Ishikawa (cell line): ENCODE measurements at regions not wholly inside any gene's neighbourhood (a gene's known extent, or its start where the extent isn't known, plus 50 kb on each side); places are given as distances from the start of the nearest gene placed in this dataset.

ENCODE experiments used
- CEBPB ChIP-seq: IDR thresholded peaks from 2 replicates; pipeline ENCODE4 v1.6.1; 2012
- CREB1 ChIP-seq: IDR thresholded peaks from 2 replicates; pipeline ENCODE4 v1.6.1; 2012; ENCODE audit warnings: low read depth
- EGR1 ChIP-seq: IDR thresholded peaks from 2 replicates; pipeline ENCODE4 v1.6.1; 2012
- EP300 ChIP-seq: IDR thresholded peaks from 2 replicates; pipeline ENCODE4 v1.6.1; 2012; ENCODE audit warnings: borderline replicate concordance
- FOXM1 ChIP-seq: IDR thresholded peaks from 2 replicates; pipeline ENCODE4 v1.6.1; 2012; ENCODE audit warnings: low read depth, borderline replicate concordance
- NFIC ChIP-seq: IDR thresholded peaks from 2 replicates; pipeline ENCODE4 v1.6.1; 2012
- RAD21 ChIP-seq: IDR thresholded peaks from 2 replicates; pipeline ENCODE4 v1.6.1; 2012; ENCODE audit warnings: low read depth
- REST ChIP-seq: IDR thresholded peaks from 2 replicates; pipeline ENCODE4 v1.6.1; 2012; ENCODE audit warnings: low read depth, mild to moderate bottlenecking
- TAF1 ChIP-seq: IDR thresholded peaks from 2 replicates; pipeline ENCODE4 v1.6.1; 2012; ENCODE audit warnings: low read depth, mild to moderate bottlenecking
- TCF12 ChIP-seq: IDR thresholded peaks from 2 replicates; pipeline ENCODE4 v1.6.1; 2012; ENCODE audit warnings: low read depth
- TEAD4 ChIP-seq: IDR thresholded peaks from 2 replicates; pipeline ENCODE4 v1.6.1; 2012
- YY1 ChIP-seq: IDR thresholded peaks from 2 replicates; pipeline ENCODE4 v1.6.1; 2012; ENCODE audit warnings: low read depth
- ZBTB7A ChIP-seq: IDR thresholded peaks from 2 replicates; pipeline ENCODE4 v1.6.1; 2012; ENCODE audit warnings: low read depth
- TF ChIP-seq, protein P1 (sequence below): IDR thresholded peaks from 2 replicates; pipeline ENCODE4 v1.6.1; 2012
- TF ChIP-seq, protein P2 (sequence below): IDR thresholded peaks from 2 replicates; pipeline ENCODE4 v1.6.1; 2012

DNA sequence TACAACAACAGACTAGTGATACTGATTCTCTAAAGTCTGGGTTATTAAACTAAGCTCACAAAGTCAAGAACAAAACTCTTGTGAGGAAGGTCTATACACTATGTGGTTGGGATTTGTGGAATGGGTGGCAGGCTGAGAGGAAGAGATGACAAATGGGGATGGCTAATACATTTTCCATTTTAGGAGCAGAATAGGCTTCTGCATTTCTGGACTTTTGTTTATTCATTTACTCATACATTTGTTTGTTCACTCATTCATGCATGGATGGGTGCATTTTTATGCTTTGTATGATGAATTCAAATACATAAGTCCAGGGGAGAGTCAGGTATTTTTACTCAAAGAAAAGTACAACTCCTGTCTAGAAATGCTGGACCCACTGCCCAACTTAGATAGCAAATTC is 637.4 kb upstream of the CDH2 start:
- TF ChIP-seq, protein P1, sequence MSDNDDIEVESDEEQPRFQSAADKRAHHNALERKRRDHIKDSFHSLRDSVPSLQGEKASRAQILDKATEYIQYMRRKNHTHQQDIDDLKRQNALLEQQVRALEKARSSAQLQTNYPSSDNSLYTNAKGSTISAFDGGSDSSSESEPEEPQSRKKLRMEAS, result no peak
- no peak for TF ChIP-seq TEAD4
- no peak for TF ChIP-seq YY1
- no peak for TF ChIP-seq ZBTB7A
- no peak for TF ChIP-seq TAF1
- TF ChIP-seq, protein P2, sequence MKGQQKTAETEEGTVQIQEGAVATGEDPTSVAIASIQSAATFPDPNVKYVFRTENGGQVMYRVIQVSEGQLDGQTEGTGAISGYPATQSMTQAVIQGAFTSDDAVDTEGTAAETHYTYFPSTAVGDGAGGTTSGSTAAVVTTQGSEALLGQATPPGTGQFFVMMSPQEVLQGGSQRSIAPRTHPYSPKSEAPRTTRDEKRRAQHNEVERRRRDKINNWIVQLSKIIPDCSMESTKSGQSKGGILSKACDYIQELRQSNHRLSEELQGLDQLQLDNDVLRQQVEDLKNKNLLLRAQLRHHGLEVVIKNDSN, result no peak
- TF ChIP-seq FOXM1, result no peak
- no peak for TF ChIP-seq REST
- no peak for TF ChIP-seq NFIC
- no peak for TF ChIP-seq EGR1
- TF ChIP-seq CEBPB, result no peak
- no peak for TF ChIP-seq CREB1
- no peak for TF ChIP-seq TCF12
- no peak for TF ChIP-seq EP300
- no peak for TF ChIP-seq RAD21

DNA sequence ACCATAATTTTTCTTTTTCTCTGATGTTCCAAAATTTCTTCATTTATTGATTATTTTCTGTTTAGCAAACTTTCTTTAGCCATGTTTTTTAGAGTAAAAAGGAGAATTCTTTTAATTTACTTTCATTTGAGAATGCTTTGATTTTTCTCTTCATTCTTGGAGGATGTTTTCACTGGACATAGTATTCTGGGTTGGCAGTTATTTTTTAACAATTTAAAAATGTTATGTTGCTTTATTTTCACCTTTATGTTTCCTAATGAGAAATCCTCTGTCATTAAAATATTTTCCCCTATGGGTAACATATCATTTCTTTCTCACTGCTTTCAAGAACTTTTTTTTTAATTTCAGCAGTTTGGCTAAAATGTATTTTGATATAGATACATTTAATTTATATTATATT is 631.4 kb upstream of the CDH2 start:
- TF ChIP-seq, protein P2, result no peak
- no peak for TF ChIP-seq TAF1
- no peak for TF ChIP-seq NFIC
- TF ChIP-seq EGR1, result no peak
- TF ChIP-seq CREB1, result no peak
- TF ChIP-seq, protein P1, result no peak
- no peak for TF ChIP-seq ZBTB7A
- no peak for TF ChIP-seq TEAD4
- no peak for TF ChIP-seq RAD21
- TF ChIP-seq YY1, result no peak
- TF ChIP-seq CEBPB, result no peak
- no peak for TF ChIP-seq REST
- no peak for TF ChIP-seq FOXM1
- no peak for TF ChIP-seq TCF12
- no peak for TF ChIP-seq EP300

GRCh38 chr18:28805491-28805890 is 628.6 kb upstream of the CDH2 start:
- TF ChIP-seq FOXM1 (no peak), NFIC (no peak)

DNA sequence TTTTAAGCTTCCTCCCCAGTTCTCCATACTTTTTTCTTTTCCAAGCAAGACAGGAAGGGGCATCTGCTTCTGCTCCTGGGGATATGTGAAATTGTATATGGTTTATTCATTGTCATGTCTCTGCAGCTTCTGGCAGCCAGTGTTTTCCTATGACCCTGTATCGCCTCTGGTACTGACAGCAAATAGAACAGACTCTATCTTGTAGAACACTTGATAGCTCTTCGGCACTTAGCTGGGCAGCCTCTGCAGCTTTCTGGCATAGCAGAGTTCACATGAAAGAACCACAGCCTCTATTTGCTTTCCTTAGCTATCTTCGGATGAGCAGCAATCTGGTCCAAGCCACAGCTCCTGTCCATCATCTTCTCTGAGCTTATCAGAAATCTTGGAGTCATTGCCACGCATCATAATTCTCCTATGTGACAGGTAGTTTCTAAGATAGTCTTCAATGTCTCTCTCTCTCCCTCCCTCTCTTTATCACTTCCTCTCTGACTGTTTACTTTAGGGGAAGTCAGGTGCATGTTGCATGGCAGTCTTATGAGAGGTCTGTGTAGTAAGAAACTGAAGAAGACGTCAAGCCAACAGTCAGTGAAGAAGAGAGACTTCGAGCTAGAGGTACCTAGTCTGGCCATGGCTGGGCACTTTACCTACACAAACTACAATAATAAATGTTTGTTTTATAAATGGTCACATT is 627.7 kb upstream of the CDH2 start:
- no peak for TF ChIP-seq REST
- TF ChIP-seq NFIC, result no peak
- no peak for TF ChIP-seq ZBTB7A
- no peak for TF ChIP-seq TAF1
- TF ChIP-seq, protein P2, result no peak
- TF ChIP-seq TEAD4, result no peak
- TF ChIP-seq, protein P1, result no peak
- TF ChIP-seq RAD21, result no peak
- TF ChIP-seq YY1, result no peak
- no peak for TF ChIP-seq TCF12
- no peak for TF ChIP-seq FOXM1
- no peak for TF ChIP-seq CEBPB
- no peak for TF ChIP-seq EGR1
- TF ChIP-seq CREB1, result no peak
- no peak for TF ChIP-seq EP300
